Endothelial cell (in vitro differentiated cells): ENCODE measurements at regions not wholly inside any gene's neighbourhood (a gene's known extent, or its start where the extent isn't known, plus 50 kb on each side); places are given as distances from the start of the nearest gene placed in this dataset.

Source experiments
- DNase-seq: peaks from one replicate; pipeline ENCODE4 v3.0.0; 2021; ENCODE audit warnings: low spot score
- H3K27ac Mint-ChIP-seq: one replicate; pipeline ENCODE4 v1.8.0; 2021; ENCODE audit warnings: mixed read lengths, inconsistent platforms; ENCODE audit not compliant: unreplicated experiment
- H3K27me3 Mint-ChIP-seq: one replicate; pipeline ENCODE4 v1.8.0; 2021; ENCODE audit warnings: mild to moderate bottlenecking, moderate library complexity, mixed read lengths, inconsistent platforms; ENCODE audit not compliant: unreplicated experiment
- H3K36me3 Mint-ChIP-seq: one replicate; pipeline ENCODE4 v1.8.0; 2021; ENCODE audit warnings: mild to moderate bottlenecking, low read depth, mixed read lengths, inconsistent platforms; ENCODE audit not compliant: unreplicated experiment
- H3K4me1 Mint-ChIP-seq: one replicate; pipeline ENCODE4 v1.8.0; 2021; ENCODE audit warnings: mild to moderate bottlenecking, mixed read lengths, inconsistent platforms; ENCODE audit not compliant: unreplicated experiment
- H3K4me3 Mint-ChIP-seq: one replicate; pipeline ENCODE4 v1.8.0; 2021; ENCODE audit warnings: mild to moderate bottlenecking, mixed read lengths, inconsistent platforms; ENCODE audit not compliant: unreplicated experiment
- H3K9me3 Mint-ChIP-seq: one replicate; pipeline ENCODE4 v1.8.0; 2021; ENCODE audit warnings: mixed read lengths, inconsistent platforms; ENCODE audit not compliant: unreplicated experiment
- CTCF ChIP-seq: fragments of 200-600 bp; sonication (generic); IDR thresholded peaks from one replicate; pipeline ENCODE4 v1.5.0; 2021; ENCODE audit warnings: antibody characterized with exemption; ENCODE audit not compliant: unreplicated experiment

- Mint-ChIP-seq H3K9me3 (no peaks in the 10 kb centered on the region), H3K4me1 (peaks cover 7% of the 10 kb centered on the region), H3K27ac (no peak overlapping the region), H3K27me3 (no peaks in the 10 kb centered on the region), H3K4me3 (no peak overlapping the region), H3K36me3 (no peaks in the 10 kb centered on the region)
- no peak for TF ChIP-seq CTCF
- no peak for DNase-seq
These were observed 266.4 kb downstream of the TMEM182 start for GRCh38 chr2:103028181-103028580.
